Tibial nerve (tissue), 4 donors: ENCODE measurements at regions not wholly inside any gene's neighbourhood (a gene's known extent, or its start where the extent isn't known, plus 50 kb on each side); places are given as distances from the start of the nearest gene placed in this dataset.

Experiments used
- DNase-seq, 2 donors: peaks; one replicate each; pipeline ENCODE4 v3.0.0-alpha.2; 2019; ENCODE audit warnings: low spot score in 2 of 2
- H3K27ac ChIP-seq, 4 donors: fragments of 200-600 bp; sonication (generic) in 3 of 4; one replicate each; pipeline ENCODE4 v1.5.1; 2017 to 2019; ENCODE audit warnings: mild to moderate bottlenecking in 1 of 4
- H3K27me3 ChIP-seq, 2 donors: fragments of 200-600 bp; sonication (generic) in 1 of 2; one replicate each; pipeline versions ENCODE4 v1.5.1 to v1.6.0; 2017 to 2019
- H3K36me3 ChIP-seq, 3 donors: fragments of 200-600 bp; sonication (generic); one replicate each; pipeline ENCODE4 v1.5.1; 2018 to 2019
- H3K4me1 ChIP-seq, 4 donors: fragments of 200-600 bp; sonication (generic) in 3 of 4; one replicate each; pipeline ENCODE4 v1.5.1; 2017 to 2019
- H3K4me3 ChIP-seq, 4 donors: fragments of 200-600 bp; sonication (generic) in 3 of 4; one replicate each; pipeline ENCODE4 v1.5.1; 2017 to 2019; ENCODE audit warnings: mild to moderate bottlenecking in 1 of 4, moderate library complexity in 1 of 4
- H3K9me3 ChIP-seq, 4 donors: fragments of 200-600 bp; sonication (generic) in 3 of 4; one replicate each; pipeline ENCODE4 v1.5.1; 2017 to 2019
- CTCF ChIP-seq, 5 experiments: fragments of 200-600 bp in 3 of 5; fragments of 450-650 bp in 2 of 5; sonication (generic) in 3 of 5; IDR thresholded peaks; one replicate each; pipeline ENCODE4 v1.5.1; 2016 to 2019; ENCODE audit warnings: antibody characterized with exemption in 5 of 5, mild to moderate bottlenecking in 3 of 5, moderate library complexity in 2 of 5
- EP300 ChIP-seq, 2 donors: sonication (generic); formaldehyde crosslinking; IDR thresholded peaks; one replicate each; pipeline ENCODE4 v1.6.1; 2017; ENCODE audit warnings: antibody characterized with exemption in 2 of 2, mild to moderate bottlenecking in 1 of 2
- POLR2A ChIP-seq, 2 donors: fragments of 450-650 bp; IDR thresholded peaks; one replicate each; pipeline ENCODE4 v1.6.1; 2017; ENCODE audit warnings: antibody characterized with exemption in 2 of 2, mild to moderate bottlenecking in 2 of 2, moderate library complexity in 2 of 2
- WGBS, 2 donors: methylation state at CpG; one replicate each; pipeline ENCODE4 v1.1.5; 2018; 5-methylcytosine and 5-hydroxymethylcytosine counted together

GRCh38 chrX:115400960-115401359, 111.4 kb downstream of the LUZP4 start:
- H3K4me1 ChIP-seq: no peaks in the 10 kb centered on the region
- no peaks in the 10 kb centered on the region for H3K9me3 ChIP-seq
- DNase-seq: no peak
- H3K36me3 ChIP-seq: no peaks in the 10 kb centered on the region
- no peak for TF ChIP-seq POLR2A (IDR thresholded peaks at IDR 0.05)
- no peak overlapping the region for H3K4me3 ChIP-seq
- H3K27ac ChIP-seq: no peak overlapping the region
- 68 to 85% methylated on average over 3 of the region's 3 CpGs for WGBS, 2 donors
- H3K27me3 ChIP-seq: peaks cover 0 to 15% of the 10 kb centered on the region in 2 donors

GRCh38 chrX:115402299-115402698, 112.8 kb downstream of the LUZP4 start:
- peaks cover 0 to 8% of the 10 kb centered on the region in 2 donors for H3K27me3 ChIP-seq
- H3K4me1 ChIP-seq: no peaks in the 10 kb centered on the region
- DNase-seq: no peak
- H3K4me3 ChIP-seq: no peak overlapping the region
- 85 to 87% methylated on average over 2 of the region's 2 CpGs for WGBS, 2 donors
- no peaks in the 10 kb centered on the region for H3K36me3 ChIP-seq
- TF ChIP-seq POLR2A (IDR thresholded peaks at IDR 0.05) (no peak), CTCF (IDR thresholded peaks at IDR 0.05) (no peak), EP300 (IDR thresholded peaks at IDR 0.05) (no peak)
- no peak overlapping the region for H3K27ac ChIP-seq
- no peaks in the 10 kb centered on the region for H3K9me3 ChIP-seq

GRCh38 chrX:115408771-115409400, 119.4 kb downstream of the LUZP4 start:
- no peak for DNase-seq
- WGBS, 2 donors: 35% methylated on average over 2 of the region's 2 CpGs
- Histone ChIP-seq H3K27ac (no peak overlapping the region), H3K27me3 (peaks cover 0 to 9% of the 10 kb centered on the region in 2 donors), H3K4me3 (no peak overlapping the region), H3K9me3 (no peaks in the 10 kb centered on the region), H3K36me3 (no peaks in the 10 kb centered on the region), H3K4me1 (no peaks in the 10 kb centered on the region)
- TF ChIP-seq CTCF (IDR thresholded peaks at IDR 0.05) (no peak), EP300 (IDR thresholded peaks at IDR 0.05) (no peak), POLR2A (IDR thresholded peaks at IDR 0.05) (no peak)

- H3K36me3 ChIP-seq: no peaks in the 10 kb centered on the region
- H3K4me3 ChIP-seq: no peak overlapping the region
- no peaks in the 10 kb centered on the region for H3K9me3 ChIP-seq
- no peak for TF ChIP-seq CTCF (IDR thresholded peaks at IDR 0.05)
- TF ChIP-seq POLR2A (IDR thresholded peaks at IDR 0.05): no peak
- TF ChIP-seq EP300 (IDR thresholded peaks at IDR 0.05): no peak
- peaks cover 0 to 9% of the 10 kb centered on the region in 2 donors for H3K27me3 ChIP-seq
- H3K27ac ChIP-seq: no peak overlapping the region
- 39 to 48% methylated on average over 1 of the region's 1 CpG for WGBS, 2 donors
- DNase-seq: no peak
- H3K4me1 ChIP-seq: no peaks in the 10 kb centered on the region
Measured at GRCh38 chrX:115409551-115409950, 120.0 kb downstream of the LUZP4 start.

- Histone ChIP-seq H3K27ac (no peak overlapping the region), H3K4me3 (no peak overlapping the region), H3K4me1 (no peaks in the 10 kb centered on the region), H3K9me3 (no peaks in the 10 kb centered on the region), H3K27me3 (peaks cover 0 to 9% of the 10 kb centered on the region in 2 donors), H3K36me3 (no peaks in the 10 kb centered on the region)
- DNase-seq: no peak
- WGBS, 2 donors: 72 to 94% methylated on average over 5 of the region's 5 CpGs
- TF ChIP-seq CTCF (IDR thresholded peaks at IDR 0.05) (no peak), EP300 (IDR thresholded peaks at IDR 0.05) (no peak), POLR2A (IDR thresholded peaks at IDR 0.05) (no peak)
Measured at GRCh38 chrX:115410731-115411428, 121.4 kb downstream of the LUZP4 start.
